GM12873 (cell line): ENCODE measurements at regions not wholly inside any gene's neighbourhood (a gene's known extent, or its start where the extent isn't known, plus 50 kb on each side); places are given as distances from the start of the nearest gene placed in this dataset.

Experiments used
- TF ChIP-seq, protein P1 (sequence below): IDR thresholded peaks from 2 replicates; pipeline ENCODE4 v1.5.1; 2012; ENCODE audit warnings: low read depth, mild to moderate bottlenecking, moderate library complexity, low read length, control low read depth; ENCODE audit not compliant: insufficient read depth; ENCODE audit errors: missing control alignments

DNA sequence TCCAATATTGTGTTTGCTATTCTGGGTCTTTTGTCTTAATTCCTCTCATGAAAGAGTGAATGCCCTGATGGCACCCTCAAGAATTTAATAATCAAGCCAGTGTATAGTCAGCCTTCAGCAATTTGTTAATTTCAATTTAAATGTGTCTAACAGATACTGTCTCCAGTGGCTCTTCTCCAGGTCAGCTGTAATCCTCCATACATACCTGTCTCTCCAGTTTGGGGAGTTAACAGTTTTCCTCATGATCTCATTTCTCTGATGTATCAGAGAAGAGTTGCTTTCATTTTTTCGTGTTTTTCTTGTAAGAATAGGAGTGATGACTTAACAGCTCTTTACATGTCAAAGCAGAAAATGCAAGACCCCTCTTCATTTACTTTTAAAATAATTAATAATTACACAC lies 500.3 kb upstream of the RORB start:
- TF ChIP-seq, protein P1, sequence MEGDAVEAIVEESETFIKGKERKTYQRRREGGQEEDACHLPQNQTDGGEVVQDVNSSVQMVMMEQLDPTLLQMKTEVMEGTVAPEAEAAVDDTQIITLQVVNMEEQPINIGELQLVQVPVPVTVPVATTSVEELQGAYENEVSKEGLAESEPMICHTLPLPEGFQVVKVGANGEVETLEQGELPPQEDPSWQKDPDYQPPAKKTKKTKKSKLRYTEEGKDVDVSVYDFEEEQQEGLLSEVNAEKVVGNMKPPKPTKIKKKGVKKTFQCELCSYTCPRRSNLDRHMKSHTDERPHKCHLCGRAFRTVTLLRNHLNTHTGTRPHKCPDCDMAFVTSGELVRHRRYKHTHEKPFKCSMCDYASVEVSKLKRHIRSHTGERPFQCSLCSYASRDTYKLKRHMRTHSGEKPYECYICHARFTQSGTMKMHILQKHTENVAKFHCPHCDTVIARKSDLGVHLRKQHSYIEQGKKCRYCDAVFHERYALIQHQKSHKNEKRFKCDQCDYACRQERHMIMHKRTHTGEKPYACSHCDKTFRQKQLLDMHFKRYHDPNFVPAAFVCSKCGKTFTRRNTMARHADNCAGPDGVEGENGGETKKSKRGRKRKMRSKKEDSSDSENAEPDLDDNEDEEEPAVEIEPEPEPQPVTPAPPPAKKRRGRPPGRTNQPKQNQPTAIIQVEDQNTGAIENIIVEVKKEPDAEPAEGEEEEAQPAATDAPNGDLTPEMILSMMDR, result no peak

- TF ChIP-seq, protein P1, result no peak
These were observed 495.8 kb upstream of the RORB start for GRCh38 chr9:74001382-74001781.

GRCh38 chr9:74006935-74007334 lies 490.2 kb upstream of the RORB start:
- TF ChIP-seq, protein P1, result no peak

- TF ChIP-seq, protein P1, result no peak
These were observed 489.3 kb upstream of the RORB start for GRCh38 chr9:74007833-74008232.

DNA sequence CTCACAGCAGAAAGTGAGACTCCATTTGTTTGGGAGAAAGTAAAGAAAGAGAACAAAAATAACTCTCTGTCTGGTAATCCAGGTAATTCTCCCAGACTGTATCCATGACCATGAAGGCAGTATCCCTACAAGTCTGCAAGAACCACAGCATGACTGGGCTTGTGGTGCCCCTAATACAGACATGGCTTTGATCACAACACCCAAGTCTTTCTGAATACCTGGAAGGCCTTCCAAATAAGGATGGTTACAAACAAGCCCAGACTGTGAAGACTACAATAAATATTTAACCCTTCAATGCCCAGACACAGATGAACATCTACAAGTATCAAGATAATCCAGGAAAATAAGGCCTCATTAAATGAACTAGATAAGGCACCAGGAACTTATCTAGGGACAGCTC lies 481.1 kb upstream of the RORB start:
- TF ChIP-seq, protein P1, result no peak

- TF ChIP-seq, protein P1, result no peak
These were observed 471.7 kb upstream of the RORB start for GRCh38 chr9:74025402-74025925.

GRCh38 chr9:74032421-74032820 lies 464.7 kb upstream of the RORB start:
- TF ChIP-seq, protein P1, result no peak
